NCI-H345 treated with DMSO at 0.1 percent for 48 hours (cell line): ENCODE measurements at regions not wholly inside any gene's neighbourhood (a gene's known extent, or its start where the extent isn't known, plus 50 kb on each side); places are given as distances from the start of the nearest gene placed in this dataset.
A peak's percentile ranks its signal among the peaks of the same experiment; 100 is the strongest.

ENCODE experiments used
- DNase-seq: peaks from one replicate; lab custom pipeline; 2025; ENCODE audit not compliant: unreplicated experiment; lab: John Stamatoyannopoulos, UW

- DNase-seq, result no peak
Measured at GRCh38 chr3:87175732-87176131, 51.4 kb upstream of the CHMP2B start.

- no peak for DNase-seq
Measured at GRCh38 chr3:87173776-87174175, 53.3 kb upstream of the CHMP2B start.

GRCh38 chr3:87173071-87173470, 54.0 kb upstream of the CHMP2B start:
- no peak for DNase-seq

GRCh38 chr3:87167628-87168456, 59.3 kb upstream of the CHMP2B start:
- peak; percentile 33 for DNase-seq

- DNase-seq, result no peak
Measured at GRCh38 chr3:87164245-87164644, 62.9 kb upstream of the CHMP2B start.

- no peak for DNase-seq
Measured at GRCh38 chr3:87161851-87162250, 65.3 kb upstream of the CHMP2B start.

GRCh38 chr3:87161417-87161816, 65.7 kb upstream of the CHMP2B start:
- DNase-seq, result no peak

- DNase-seq, result no peak
Measured at GRCh38 chr3:87161013-87161412, 66.1 kb upstream of the CHMP2B start.

GRCh38 chr3:87158823-87159222, 68.3 kb upstream of the CHMP2B start:
- DNase-seq, result no peak

- DNase-seq, result no peak
Measured at GRCh38 chr3:87148020-87148419, 79.1 kb upstream of the CHMP2B start.

GRCh38 chr3:87147562-87147961, 79.5 kb upstream of the CHMP2B start:
- no peak for DNase-seq

GRCh38 chr3:87145553-87145952, 81.6 kb upstream of the CHMP2B start:
- DNase-seq, result no peak

- no peak for DNase-seq
Measured at GRCh38 chr3:87136066-87136596, 91.0 kb upstream of the CHMP2B start.

GRCh38 chr3:87135412-87135811, 91.7 kb upstream of the CHMP2B start:
- no peak for DNase-seq

- DNase-seq, result no peak
Measured at GRCh38 chr3:87132801-87133200, 94.3 kb upstream of the CHMP2B start.

GRCh38 chr3:87128006-87128405, 99.1 kb upstream of the CHMP2B start:
- no peak for DNase-seq

- DNase-seq, result no peak
Measured at GRCh38 chr3:87127281-87127680, 99.8 kb upstream of the CHMP2B start.

GRCh38 chr3:87126321-87126720, 100.8 kb upstream of the CHMP2B start:
- no peak for DNase-seq

GRCh38 chr3:87125116-87125515, 102.0 kb upstream of the CHMP2B start:
- no peak for DNase-seq

GRCh38 chr3:87122766-87123165, 104.3 kb upstream of the CHMP2B start:
- DNase-seq, result no peak

GRCh38 chr3:87121856-87122255, 105.3 kb upstream of the CHMP2B start:
- DNase-seq, result no peak

GRCh38 chr3:87120881-87121280, 106.2 kb upstream of the CHMP2B start:
- peak; percentile 15 for DNase-seq

- DNase-seq, result no peak
Measured at GRCh38 chr3:87120236-87120635, 106.9 kb upstream of the CHMP2B start.
